ENCODE measurements at regions not wholly inside any gene's neighbourhood (a gene's known extent, or its start where the extent isn't known, plus 50 kb on each side); places are given as distances from the start of the nearest gene placed in this dataset.

GRCh38 chr7:66508431-66508830 is 120.2 kb upstream of the KCTD7 start:
- intact Hi-C loops (cut with DNase I), result loop anchor here in 1 of 10 donors (10.0 kb wide), 1 partner anchor 364 kb away; no protein-coding TSS in a partner anchor
- DNase-seq, result no peak
- no peak for ATAC-seq

GRCh38 chr7:66514050-66514449 is 114.6 kb upstream of the KCTD7 start:
- intact Hi-C loops (cut with DNase I), result no loop called here
- no peak for ATAC-seq
- H3K27ac ChIP-seq, result no peak overlapping the region
- no peaks in the 10 kb centered on the region for H3K9me3 ChIP-seq
- WGBS, 2 donors, result 80 to 84% methylated on average over 9 of the region's 9 CpGs
- no peak for DNase-seq
- no peak overlapping the region for H3K4me3 ChIP-seq
- H3K36me3 ChIP-seq, result no peaks in the 10 kb centered on the region
- no peaks in the 10 kb centered on the region for H3K4me1 ChIP-seq
- TF ChIP-seq CTCF (IDR thresholded peaks at IDR 0.05), result no peak
- H3K27me3 ChIP-seq, result peaks cover 0 to 6% (median 0%) of the 10 kb centered on the region in 7 donors

More at GRCh38 chr7:66508431-66508830, 120.2 kb upstream of the KCTD7 start:
- H3K9me3 ChIP-seq, result no peaks in the 10 kb centered on the region
- H3K36me3 ChIP-seq, result no peaks in the 10 kb centered on the region
- H3K27me3 ChIP-seq, result peaks cover 3 to 47% (median 31%) of the 10 kb centered on the region in 7 donors
- no peak for TF ChIP-seq CTCF (IDR thresholded peaks at IDR 0.05)
- H3K4me1 ChIP-seq, result peaks cover 0 to 13% (median 5%) of the 10 kb centered on the region in 9 donors
- H3K27ac ChIP-seq, result no peak overlapping the region
- H3K4me3 ChIP-seq, result no peak overlapping the region

- DNase-seq (no peak), ATAC-seq (no peak)
- 81 to 85% methylated on average over 7 of the region's 7 CpGs for WGBS, 2 donors
- intact Hi-C loops (cut with DNase I), result no loop called here
- Histone ChIP-seq H3K4me3 (no peak overlapping the region), H3K27ac (no peak overlapping the region), H3K36me3 (no peaks in the 10 kb centered on the region), H3K27me3 (no peaks in the 10 kb centered on the region), H3K9me3 (no peaks in the 10 kb centered on the region), H3K4me1 (no peaks in the 10 kb centered on the region)
- TF ChIP-seq CTCF (IDR thresholded peaks at IDR 0.05), result no peak
Observed at GRCh38 chr7:66517212-66517909, 111.3 kb upstream of the KCTD7 start.

- no peak overlapping the region for H3K4me3 ChIP-seq
- DNase-seq, result no peak
- no peaks in the 10 kb centered on the region for H3K4me1 ChIP-seq
- no peaks in the 10 kb centered on the region for H3K9me3 ChIP-seq
- intact Hi-C loops (cut with DNase I), result no loop called here
- 73 to 78% methylated on average over 14 of the region's 14 CpGs for WGBS, 2 donors
- no peaks in the 10 kb centered on the region for H3K36me3 ChIP-seq
- no peak overlapping the region for H3K27ac ChIP-seq
- H3K27me3 ChIP-seq, result no peaks in the 10 kb centered on the region
- no peak for ATAC-seq
- no peak for TF ChIP-seq CTCF (IDR thresholded peaks at IDR 0.05)
Observed at GRCh38 chr7:66518151-66518691, 110.5 kb upstream of the KCTD7 start.
